ENCODE measurements at regions not wholly inside any gene's neighbourhood (a gene's known extent, or its start where the extent isn't known, plus 50 kb on each side); places are given as distances from the start of the nearest gene placed in this dataset.

GRCh38 chr4:175413561-175413960, 398.5 kb downstream of the GPM6A start:
- Histone ChIP-seq H3K79me2 (ENCODE audit: control insufficient read depth, insufficient read depth, low read length) (no peaks in the 10 kb centered on the region), H3K9ac (ENCODE audit: control insufficient read depth, extremely low read depth, insufficient read depth, low read length) (no peak overlapping the region), H2AFZ (ENCODE audit: control insufficient read depth, low read length) (no peak overlapping the region), H3K4me1 (ENCODE audit: control insufficient read depth, extremely low read depth, insufficient read depth, low read length) (no peaks in the 10 kb centered on the region), H3K9me3 (ENCODE audit: control insufficient read depth, low read depth, low read length) (no peaks in the 10 kb centered on the region), H3K9me1 (ENCODE audit: control insufficient read depth, extremely low read depth, insufficient read depth, low read length) (no peaks in the 10 kb centered on the region), H4K20me1 (ENCODE audit: control insufficient read depth, extremely low read depth, insufficient read depth, low read length) (no peaks in the 10 kb centered on the region), H3K4me2 (ENCODE audit: control insufficient read depth, extremely low read depth, insufficient read depth, low read depth, low read length) (no peak overlapping the region), H3K27ac (ENCODE audit: control insufficient read depth, insufficient read depth, low read length) (no peak overlapping the region), H3K4me3 (ENCODE audit: control insufficient read depth in 2 of 3, extremely low read depth in 1 of 3, insufficient read depth in 2 of 3, low read depth in 1 of 3, low read length in 3 of 3) (no peak overlapping the region), H3K36me3 (ENCODE audit: control insufficient read depth in 2 of 2, extremely low read depth in 1 of 2, insufficient read depth in 2 of 2, low read length in 2 of 2) (no peaks in the 10 kb centered on the region), H3K27me3 (ENCODE audit: control insufficient read depth, extremely low read depth, insufficient read depth, low read length) (no peaks in the 10 kb centered on the region)
- TF ChIP-seq EZH2 (IDR thresholded peaks at IDR 0.05; ENCODE audit: low read length): no peak
- TF ChIP-seq, protein P1, sequence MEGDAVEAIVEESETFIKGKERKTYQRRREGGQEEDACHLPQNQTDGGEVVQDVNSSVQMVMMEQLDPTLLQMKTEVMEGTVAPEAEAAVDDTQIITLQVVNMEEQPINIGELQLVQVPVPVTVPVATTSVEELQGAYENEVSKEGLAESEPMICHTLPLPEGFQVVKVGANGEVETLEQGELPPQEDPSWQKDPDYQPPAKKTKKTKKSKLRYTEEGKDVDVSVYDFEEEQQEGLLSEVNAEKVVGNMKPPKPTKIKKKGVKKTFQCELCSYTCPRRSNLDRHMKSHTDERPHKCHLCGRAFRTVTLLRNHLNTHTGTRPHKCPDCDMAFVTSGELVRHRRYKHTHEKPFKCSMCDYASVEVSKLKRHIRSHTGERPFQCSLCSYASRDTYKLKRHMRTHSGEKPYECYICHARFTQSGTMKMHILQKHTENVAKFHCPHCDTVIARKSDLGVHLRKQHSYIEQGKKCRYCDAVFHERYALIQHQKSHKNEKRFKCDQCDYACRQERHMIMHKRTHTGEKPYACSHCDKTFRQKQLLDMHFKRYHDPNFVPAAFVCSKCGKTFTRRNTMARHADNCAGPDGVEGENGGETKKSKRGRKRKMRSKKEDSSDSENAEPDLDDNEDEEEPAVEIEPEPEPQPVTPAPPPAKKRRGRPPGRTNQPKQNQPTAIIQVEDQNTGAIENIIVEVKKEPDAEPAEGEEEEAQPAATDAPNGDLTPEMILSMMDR (optimal IDR thresholded peaks at IDR 0.05 in 1 of 3, IDR thresholded peaks at IDR 0.05 in 1 of 3, conservative IDR thresholded peaks at IDR 0.05 in 1 of 3; ENCODE audit: extremely low read depth in 1 of 3, insufficient read depth in 2 of 3, low read length in 3 of 3): no peak
- no peak for DNase-seq (ENCODE audit: low read depth, low spot score)
- no peak for FAIRE-seq
- dilution Hi-C loops (cut with MboI; ENCODE audit: extremely low pct_ligation_motif_present, low sequenced_read_pairs): no loop called here

DNA sequence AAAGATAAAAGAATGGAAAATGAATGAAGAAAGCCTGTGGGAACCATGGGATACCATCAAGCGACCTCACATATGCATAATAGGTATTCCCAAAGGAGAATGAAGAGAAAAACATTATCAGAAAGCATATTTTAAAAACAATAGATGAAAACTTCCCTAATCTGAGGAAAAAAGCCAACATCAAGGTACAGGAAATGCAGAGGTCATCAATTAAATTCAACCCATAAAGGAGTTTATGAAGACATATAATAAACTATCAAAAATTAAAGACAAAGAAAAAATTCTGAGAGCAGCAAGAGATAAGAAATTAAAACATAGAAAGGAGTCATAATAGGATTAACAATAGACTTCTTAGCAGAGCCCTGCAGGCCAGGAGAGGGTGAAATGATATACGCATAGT, 397.5 kb downstream of the GPM6A start:
- Histone ChIP-seq H3K9me3 (ENCODE audit: control insufficient read depth, low read depth, low read length) (no peaks in the 10 kb centered on the region), H4K20me1 (ENCODE audit: control insufficient read depth, extremely low read depth, insufficient read depth, low read length) (no peaks in the 10 kb centered on the region), H3K9me1 (ENCODE audit: control insufficient read depth, extremely low read depth, insufficient read depth, low read length) (no peaks in the 10 kb centered on the region), H3K4me1 (ENCODE audit: control insufficient read depth, extremely low read depth, insufficient read depth, low read length) (no peaks in the 10 kb centered on the region), H3K36me3 (ENCODE audit: control insufficient read depth in 2 of 2, extremely low read depth in 1 of 2, insufficient read depth in 2 of 2, low read length in 2 of 2) (no peaks in the 10 kb centered on the region), H3K4me2 (ENCODE audit: control insufficient read depth, extremely low read depth, insufficient read depth, low read depth, low read length) (no peak overlapping the region), H2AFZ (ENCODE audit: control insufficient read depth, low read length) (no peak overlapping the region), H3K79me2 (ENCODE audit: control insufficient read depth, insufficient read depth, low read length) (no peaks in the 10 kb centered on the region), H3K9ac (ENCODE audit: control insufficient read depth, extremely low read depth, insufficient read depth, low read length) (no peak overlapping the region), H3K27me3 (ENCODE audit: control insufficient read depth, extremely low read depth, insufficient read depth, low read length) (no peaks in the 10 kb centered on the region), H3K4me3 (ENCODE audit: control insufficient read depth in 2 of 3, extremely low read depth in 1 of 3, insufficient read depth in 2 of 3, low read depth in 1 of 3, low read length in 3 of 3) (no peak overlapping the region), H3K27ac (ENCODE audit: control insufficient read depth, insufficient read depth, low read length) (no peak overlapping the region)
- TF ChIP-seq EZH2 (IDR thresholded peaks at IDR 0.05; ENCODE audit: low read length): no peak
- TF ChIP-seq, protein P1 (optimal IDR thresholded peaks at IDR 0.05 in 1 of 3, IDR thresholded peaks at IDR 0.05 in 1 of 3, conservative IDR thresholded peaks at IDR 0.05 in 1 of 3; ENCODE audit: extremely low read depth in 1 of 3, insufficient read depth in 2 of 3, low read length in 3 of 3): no peak
- dilution Hi-C loops (cut with MboI; ENCODE audit: extremely low pct_ligation_motif_present, low sequenced_read_pairs): no loop called here
- DNase-seq (ENCODE audit: low read depth, low spot score): no peak
- FAIRE-seq: no peak

Data from keratinocyte (primary cell).